Motor neuron (in vitro differentiated cells): ENCODE measurements at regions not wholly inside any gene's neighbourhood (a gene's known extent, or its start where the extent isn't known, plus 50 kb on each side); places are given as distances from the start of the nearest gene placed in this dataset.

ENCODE experiments used
- ATAC-seq, 8 experiments: fragments of 200-7000 bp; cut with Tn5 transposase; replicated peaks in 6 of 8; 2 replicates each; pipeline ENCODE4 v1.8.0; 2021; ENCODE audit warnings: mild to moderate bottlenecking in 8 of 8, moderate library complexity in 8 of 8
- H3K27ac ChIP-seq, 2 donors: fragments of 250-450 bp; sonication (Bioruptor Pico); 2 replicates each; pipeline ENCODE4 v1.9.0; 2021; ENCODE audit warnings: antibody characterized with exemption in 2 of 2, mild to moderate bottlenecking in 2 of 2, moderate library complexity in 1 of 2
- H3K4me1 ChIP-seq, 2 donors: fragments of 250-450 bp; sonication (Bioruptor Pico); replicated peaks in 1 of 2; 2 replicates each; pipeline ENCODE4 v1.6.1; 2021; ENCODE audit warnings: antibody characterized with exemption in 2 of 2, mild to moderate bottlenecking in 2 of 2, moderate library complexity in 1 of 2
- H3K4me3 ChIP-seq, 5 donors: fragments of 250-450 bp; sonication (Bioruptor Pico); 2 replicates each; pipeline ENCODE4 v1.9.0; 2021; ENCODE audit warnings: antibody characterized with exemption in 5 of 5, mild to moderate bottlenecking in 5 of 5, moderate library complexity in 4 of 5
- WGBS, 10 experiments: fragments of 450-650 bp; shearing (Covaris generic); methylation state at CpG; one replicate each; pipeline ENCODE4 v1.0.0; 2022; 5-methylcytosine and 5-hydroxymethylcytosine counted together
- in situ Hi-C, 9 experiments: fragments of 400-800 bp; cut with MboI; loops; one replicate each; pipeline ENCODE4 v1.15.0; 2021; ENCODE audit warnings: low sequenced_read_pairs in 9 of 9, low pct_unique_long_range_greater_than_20kb in 2 of 9; ENCODE audit not compliant: unreplicated experiment in 9 of 9

DNA sequence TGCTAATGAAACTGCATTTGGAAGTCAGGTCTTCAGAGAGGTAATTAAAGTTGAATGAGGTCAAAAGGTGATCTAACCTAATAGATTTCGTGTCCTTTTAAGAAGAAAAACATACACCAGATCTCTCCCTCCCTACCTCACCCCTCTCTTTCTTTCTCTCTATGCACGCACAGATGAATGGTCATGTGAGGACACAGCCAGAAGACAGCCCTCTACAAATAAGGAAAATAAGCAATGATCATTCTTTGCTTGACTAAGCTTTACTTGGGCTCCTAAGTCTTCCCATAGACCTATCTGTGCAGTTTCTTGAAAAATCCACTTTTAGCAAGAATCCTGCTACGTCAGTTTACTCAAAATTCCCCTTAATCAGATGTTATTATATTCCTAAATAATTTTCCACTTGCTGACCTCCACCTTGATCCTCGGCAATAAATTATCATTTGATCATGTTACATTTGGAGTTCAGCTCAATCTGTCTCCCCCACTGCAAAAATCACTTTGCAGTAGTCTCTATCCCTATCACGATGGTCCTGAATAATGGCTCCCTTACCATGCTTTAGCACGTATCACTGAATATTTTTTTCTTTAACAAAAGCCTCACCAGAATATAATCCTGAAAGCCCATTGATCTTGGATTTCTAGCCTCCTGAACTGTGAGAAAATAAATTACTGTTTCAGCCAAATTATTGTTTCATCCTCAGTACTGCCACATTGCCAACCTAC, 527.3 kb downstream of the GABRG1 start:
- in situ Hi-C loops = no loop called here
- no peak overlapping the region for H3K27ac ChIP-seq
- 0 to 90% (median 53%) methylated on average over 1 to 6 of the region's 6 CpGs for WGBS, 10 experiments
- H3K4me3 ChIP-seq = no peak overlapping the region
- peak in 2 of 8 experiments; percentile 68 to 70 for ATAC-seq
- peaks cover 0 to 9% of the 10 kb centered on the region in 2 donors for H3K4me1 ChIP-seq

DNA sequence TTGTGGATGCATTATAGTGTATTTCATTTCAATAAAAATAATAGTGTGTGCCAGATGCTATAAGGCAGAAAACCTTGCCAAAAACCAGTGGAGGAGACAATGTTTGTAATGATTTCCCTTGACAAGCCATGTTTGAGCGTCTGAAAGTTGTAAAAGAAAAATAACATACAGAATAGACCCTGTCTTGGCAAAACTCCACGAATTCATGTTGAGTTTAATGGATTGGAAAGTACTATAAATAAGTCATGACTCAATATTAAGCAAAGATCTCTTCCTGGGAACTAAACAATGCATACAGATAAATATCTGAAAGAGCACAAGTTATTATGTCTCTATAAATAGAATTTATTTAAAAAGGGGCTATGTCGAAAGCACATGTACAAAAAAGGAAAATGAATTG, 543.5 kb downstream of the GABRG1 start:
- peak in 5 of 8 experiments; percentile 40 to 56 (median 48) for ATAC-seq
- 0 to 85% (median 50%) methylated on average over 1 to 3 of the region's 3 CpGs; no CpG with 5 or more reads in 1 of the 10 experiments for WGBS, 10 experiments

DNA sequence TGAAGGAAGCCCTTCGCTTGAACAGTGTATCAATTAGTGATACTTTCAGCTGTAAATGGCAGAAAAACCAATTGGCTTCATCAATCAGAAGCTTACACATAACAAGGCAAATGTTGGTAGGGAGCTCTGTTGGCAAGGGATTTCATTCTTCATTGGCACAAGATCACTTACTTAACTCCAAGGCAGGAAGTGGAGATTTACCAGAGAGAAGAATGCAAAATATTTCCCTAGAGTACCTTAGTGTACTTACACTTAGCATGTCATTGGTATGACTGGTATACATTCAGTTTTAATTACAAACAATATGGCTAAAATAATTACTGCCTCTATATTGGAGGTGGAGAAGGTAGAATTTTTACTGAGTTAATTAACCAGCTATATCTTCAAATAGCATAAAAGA, 545.0 kb downstream of the GABRG1 start:
- ATAC-seq = no peak
- WGBS, 10 experiments = 29 to 100% (median 83%) methylated on average over 1 of the region's 1 CpG; no CpG with 5 or more reads in 5 of the 10 experiments
- no peak overlapping the region for H3K27ac ChIP-seq
- in situ Hi-C loops = no loop called here
- peaks cover 0 to 3% of the 10 kb centered on the region in 2 donors for H3K4me1 ChIP-seq
- no peak overlapping the region for H3K4me3 ChIP-seq

More for the DNA sequence above, 543.5 kb downstream of the GABRG1 start:
- in situ Hi-C loops = no loop called here
- Histone ChIP-seq H3K27ac (no peak overlapping the region), H3K4me3 (no peak overlapping the region), H3K4me1 (peaks cover 0 to 3% of the 10 kb centered on the region in 2 donors)

DNA sequence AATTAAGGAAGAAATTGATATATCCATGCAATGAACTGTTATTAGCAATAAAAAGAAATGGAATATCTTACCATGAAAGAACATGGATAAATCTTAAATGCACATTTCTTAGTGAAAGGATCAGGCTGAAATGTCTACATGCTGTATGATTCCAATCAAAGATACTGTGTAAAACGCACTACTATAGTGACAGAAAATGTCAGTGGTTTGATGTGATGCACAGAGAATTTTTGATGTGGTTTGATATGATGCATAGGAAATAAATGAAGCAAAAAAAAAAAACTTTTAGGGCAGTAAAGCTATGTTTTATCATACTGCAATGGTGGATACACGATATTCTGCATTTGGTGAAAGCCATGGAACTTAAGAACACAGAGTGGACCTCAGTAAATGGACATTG, 547.6 kb downstream of the GABRG1 start:
- Histone ChIP-seq H3K27ac (no peak overlapping the region), H3K4me1 (peaks cover 0 to 3% of the 10 kb centered on the region in 2 donors), H3K4me3 (no peak overlapping the region)
- no peak for ATAC-seq
- WGBS, 10 experiments = 0 to 100% (median 79%) methylated on average over 1 to 2 of the region's 2 CpGs
- in situ Hi-C loops = no loop called here

DNA sequence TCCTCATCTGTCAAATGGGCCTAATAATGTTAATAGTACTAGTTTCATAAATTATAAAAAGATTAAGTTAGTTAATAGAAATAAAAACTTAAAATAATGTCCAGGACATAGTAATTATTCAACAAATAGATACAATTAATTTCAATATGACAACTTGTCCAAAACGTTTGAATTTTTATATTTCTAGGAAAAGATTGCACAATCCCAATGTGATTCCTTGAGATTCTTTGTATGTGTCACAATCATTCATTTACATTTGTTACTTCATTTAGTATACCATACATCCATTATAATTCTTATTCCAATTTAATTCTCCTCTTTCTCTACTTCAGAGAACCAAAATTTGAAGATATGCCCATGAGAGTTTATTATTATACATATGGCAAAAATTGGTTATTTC, 554.2 kb downstream of the GABRG1 start:
- in situ Hi-C loops = no loop called here
- WGBS, 10 experiments = 0 to 100% (median 60%) methylated on average over 1 of the region's 1 CpG; no CpG with 5 or more reads in 1 of the 10 experiments

DNA sequence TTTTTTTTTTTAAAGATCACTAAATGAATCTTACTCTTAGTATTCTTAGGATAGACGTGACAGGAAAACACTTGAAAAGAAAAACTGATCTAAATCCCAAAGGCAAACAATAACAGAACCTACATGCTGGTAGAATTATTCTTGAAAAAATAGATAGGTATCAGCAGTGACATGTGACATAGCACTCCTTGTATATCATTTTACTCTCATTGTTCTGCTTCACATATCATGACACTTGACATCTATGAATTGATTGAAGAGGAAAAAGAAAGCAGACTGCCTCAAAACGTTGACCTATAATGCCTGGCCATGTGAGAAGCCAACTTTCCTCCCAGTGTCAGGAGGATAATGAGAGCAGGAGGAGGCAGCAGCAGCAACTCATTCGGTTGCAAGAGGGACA, 555.2 kb downstream of the GABRG1 start:
- in situ Hi-C loops = no loop called here
- no peaks in the 10 kb centered on the region for H3K4me1 ChIP-seq
- ATAC-seq = peak in 2 of 8 experiments; percentile 29 to 59
- H3K4me3 ChIP-seq = no peak overlapping the region
- H3K27ac ChIP-seq = no peak overlapping the region
- 0 to 58% (median 50%) methylated on average over 1 to 3 of the region's 3 CpGs; no CpG with 5 or more reads in 1 of the 10 experiments for WGBS, 10 experiments

More for the DNA sequence above, 554.2 kb downstream of the GABRG1 start:
- no peak for ATAC-seq
- Histone ChIP-seq H3K27ac (no peak overlapping the region), H3K4me1 (no peaks in the 10 kb centered on the region), H3K4me3 (no peak overlapping the region)

DNA sequence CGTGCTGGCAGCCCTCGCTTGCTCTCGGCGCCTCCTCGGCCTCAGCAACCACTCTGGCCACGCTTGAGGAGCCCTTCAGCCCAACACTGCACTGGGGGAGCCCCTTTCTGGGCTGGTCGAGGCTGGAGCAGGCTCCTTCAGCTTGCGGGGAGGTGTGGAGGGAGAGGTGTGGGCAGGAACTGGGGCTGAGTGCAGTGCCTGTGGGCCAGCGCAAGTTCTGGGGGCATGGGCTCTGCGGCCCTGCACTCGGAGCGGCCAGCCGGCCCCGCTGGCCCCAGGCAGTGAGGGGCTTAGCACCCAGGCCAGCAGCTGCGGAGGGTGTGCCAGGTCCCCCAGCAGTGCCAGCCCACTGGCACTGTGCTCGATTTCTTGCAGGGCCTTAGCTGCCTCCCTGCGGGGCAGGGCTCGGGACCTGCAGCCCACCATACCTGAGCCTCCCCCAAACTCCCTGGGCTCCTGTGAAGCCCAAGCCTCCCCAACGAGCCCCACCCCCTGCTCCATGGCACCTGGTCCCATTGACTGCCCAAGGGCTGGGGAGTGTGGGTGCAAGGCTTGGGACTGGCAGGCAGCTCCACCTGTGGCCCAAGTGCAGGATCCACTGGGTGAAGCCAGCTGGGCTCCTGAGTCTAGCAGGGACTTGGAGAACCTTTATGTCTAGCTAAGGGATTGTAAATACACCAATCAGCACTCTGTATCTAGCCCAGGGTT, 556.8 kb downstream of the GABRG1 start:
- no peak overlapping the region for H3K4me3 ChIP-seq
- no peaks in the 10 kb centered on the region for H3K4me1 ChIP-seq
- no peak for ATAC-seq
- H3K27ac ChIP-seq = no peak overlapping the region
- in situ Hi-C loops = no loop called here
- WGBS, 10 experiments = 19 to 81% (median 48%) methylated on average over 1 to 8 of the region's 19 CpGs; no CpG with 5 or more reads in 1 of the 10 experiments

DNA sequence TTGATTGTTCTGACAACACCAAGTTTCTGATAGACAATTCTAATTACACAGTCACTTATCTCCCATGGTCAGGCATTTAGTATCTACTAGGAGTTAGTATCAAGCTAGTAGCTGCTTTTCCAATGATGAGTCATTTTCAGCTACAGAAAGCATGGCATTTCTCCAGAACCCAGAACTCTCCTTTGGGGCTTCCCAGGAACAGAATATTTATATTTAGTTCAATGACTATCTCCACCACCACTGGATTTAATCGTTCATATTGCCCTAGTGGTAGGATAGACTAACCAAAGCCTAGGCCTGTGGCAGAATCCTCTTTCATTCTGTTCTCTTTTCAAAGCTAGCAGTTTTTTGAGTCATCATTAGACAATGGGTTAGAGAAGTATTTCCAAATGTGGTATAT, 569.4 kb downstream of the GABRG1 start:
- no peak for ATAC-seq
- peaks cover 2 to 6% of the 10 kb centered on the region in 2 donors for H3K4me1 ChIP-seq
- in situ Hi-C loops = no loop called here
- no peak overlapping the region for H3K27ac ChIP-seq
- 11 to 89% (median 83%) methylated on average over 1 of the region's 1 CpG; no CpG with 5 or more reads in 4 of the 10 experiments for WGBS, 10 experiments
- H3K4me3 ChIP-seq = no peak overlapping the region

DNA sequence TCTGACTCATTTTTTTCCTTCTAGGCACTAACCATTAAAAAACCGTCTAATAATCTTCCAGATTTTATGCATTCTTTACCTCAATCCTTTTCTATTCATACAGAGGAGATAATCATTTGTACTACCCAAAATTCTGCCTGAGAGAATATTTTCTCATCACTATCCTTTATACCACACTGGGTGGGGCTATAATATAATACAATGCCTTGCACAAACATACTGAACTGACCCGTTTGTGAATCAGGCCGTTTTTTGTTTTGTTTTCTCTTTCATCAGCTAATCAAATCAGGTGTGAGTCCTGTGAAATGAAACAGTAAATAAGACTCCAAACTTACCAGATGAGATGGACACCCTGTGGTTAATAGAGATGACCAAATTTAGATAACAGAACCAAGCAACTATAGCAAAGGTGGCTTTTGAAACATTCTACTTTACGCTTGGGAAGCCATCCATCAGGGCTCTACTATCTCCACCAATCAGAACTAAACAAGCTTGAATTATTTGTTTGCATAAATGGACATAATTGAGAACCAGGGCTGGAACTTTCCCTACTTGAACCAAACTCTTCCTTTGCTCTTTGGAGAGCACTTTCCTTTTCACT, 573.0 kb downstream of the GABRG1 start:
- WGBS, 10 experiments = 19 to 84% (median 49%) methylated on average over 3 to 4 of the region's 4 CpGs; no CpG with 5 or more reads in 2 of the 10 experiments
- in situ Hi-C loops = no loop called here
- no peak overlapping the region for H3K27ac ChIP-seq
- no peak overlapping the region for H3K4me3 ChIP-seq
- H3K4me1 ChIP-seq = peaks cover 2 to 6% of the 10 kb centered on the region in 2 donors
- peak in 1 of 8 experiments; percentile 58 for ATAC-seq

DNA sequence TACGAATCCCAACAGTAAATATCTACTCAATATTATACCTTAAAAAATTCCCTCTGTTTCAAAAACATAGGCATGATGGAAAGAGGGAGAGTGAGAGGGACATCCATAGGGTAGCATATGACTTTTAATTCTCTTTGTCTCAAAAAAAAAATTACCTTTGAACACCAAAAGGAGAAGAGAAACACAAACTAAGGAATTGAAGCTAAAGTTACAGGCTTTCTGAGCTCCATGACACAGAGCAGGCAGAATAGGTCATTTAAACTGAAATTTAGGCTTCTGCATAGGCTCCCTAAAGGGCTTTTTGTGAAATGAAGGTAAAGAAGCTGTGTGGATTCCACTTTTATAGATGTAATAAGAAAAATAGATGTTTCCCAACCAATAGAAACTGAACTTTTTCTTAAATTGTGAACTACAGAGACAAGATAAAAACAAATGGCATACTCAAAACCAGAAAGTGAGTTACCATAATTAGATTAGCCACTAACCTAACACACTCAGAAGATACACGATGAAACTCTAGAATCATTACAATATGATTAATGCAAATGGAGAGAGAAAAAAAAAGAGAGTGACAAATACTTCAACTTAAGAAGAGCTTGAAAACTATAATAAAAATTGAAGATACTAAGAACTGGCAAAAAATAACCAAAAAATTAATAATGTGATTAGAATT, 584.6 kb downstream of the GABRG1 start:
- in situ Hi-C loops = no loop called here
- no peak overlapping the region for H3K27ac ChIP-seq
- ATAC-seq = no peak
- WGBS, 10 experiments = 0 to 100% (median 80%) methylated on average over 1 to 2 of the region's 2 CpGs
- H3K4me1 ChIP-seq = no peaks in the 10 kb centered on the region
- no peak overlapping the region for H3K4me3 ChIP-seq

DNA sequence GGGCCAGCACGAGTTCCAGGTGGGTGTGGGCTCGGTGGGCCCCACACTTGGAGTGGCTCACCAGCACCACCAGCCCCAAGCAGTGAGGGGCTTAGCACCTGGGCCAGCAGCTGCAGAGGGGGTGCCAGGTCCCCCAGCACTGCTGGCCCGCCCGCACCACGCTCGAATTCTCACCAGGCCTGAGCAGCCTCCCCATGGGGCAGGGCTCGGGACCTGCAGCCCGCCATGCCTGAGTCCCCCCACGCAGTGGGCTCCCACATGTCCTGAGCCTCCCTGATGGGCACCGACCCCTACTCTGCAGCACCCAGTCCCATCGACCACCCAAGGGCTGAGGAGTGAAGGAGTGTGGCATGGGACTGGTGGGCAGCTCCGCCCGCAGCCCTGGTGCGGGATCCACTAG, 593.4 kb downstream of the GABRG1 start:
- WGBS, 10 experiments = 0 to 100% (median 58%) methylated on average over 1 to 5 of the region's 14 CpGs; no CpG with 5 or more reads in 6 of the 10 experiments
- H3K27ac ChIP-seq = no peak overlapping the region
- in situ Hi-C loops = no loop called here
- no peak overlapping the region for H3K4me3 ChIP-seq
- no peaks in the 10 kb centered on the region for H3K4me1 ChIP-seq
- no peak for ATAC-seq

DNA sequence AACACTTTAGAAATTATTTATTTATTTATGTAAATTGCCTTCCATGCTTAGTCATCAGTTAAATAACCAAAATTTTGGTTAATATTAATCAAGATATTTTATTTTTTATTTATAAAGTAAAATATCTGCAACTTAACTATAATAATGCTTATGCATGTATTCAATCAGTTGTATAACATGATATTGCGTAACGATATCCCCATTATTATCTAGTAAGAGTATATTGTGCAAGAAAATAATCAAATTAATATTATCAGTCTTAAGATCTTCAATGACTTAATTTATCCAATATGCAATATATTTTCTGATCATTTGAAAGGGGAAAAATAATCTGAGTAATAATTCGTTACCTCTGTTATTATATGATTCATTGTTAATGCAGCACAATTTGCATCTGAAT, 596.7 kb downstream of the GABRG1 start:
- no peak for ATAC-seq
- H3K4me1 ChIP-seq = no peaks in the 10 kb centered on the region
- 0 to 100% (median 93%) methylated on average over 1 to 3 of the region's 3 CpGs for WGBS, 10 experiments
- no peak overlapping the region for H3K27ac ChIP-seq
- in situ Hi-C loops = no loop called here
- no peak overlapping the region for H3K4me3 ChIP-seq

DNA sequence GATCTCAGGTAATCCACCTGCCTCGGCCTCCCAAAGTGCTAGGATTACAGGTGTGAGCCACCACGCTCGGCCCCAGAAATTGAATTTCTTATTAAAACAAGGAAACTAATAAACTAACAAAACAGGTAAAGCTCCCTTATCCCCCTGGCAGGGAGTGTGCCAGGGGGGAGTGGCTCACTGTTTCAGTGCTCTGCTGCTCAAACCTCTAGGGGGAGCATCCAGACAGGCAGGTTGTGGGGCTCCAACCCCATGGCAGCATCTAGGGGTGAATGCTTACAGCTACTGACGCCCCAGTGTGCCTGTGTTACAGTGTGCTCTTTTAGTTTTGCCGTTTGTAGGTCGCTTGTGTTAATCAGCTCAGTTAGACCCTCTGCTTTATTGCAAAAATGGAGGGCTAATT, 605.0 kb downstream of the GABRG1 start:
- in situ Hi-C loops = no loop called here
- WGBS, 10 experiments = 0 to 100% (median 62%) methylated on average over 1 to 3 of the region's 6 CpGs; no CpG with 5 or more reads in 4 of the 10 experiments
- no peak overlapping the region for H3K27ac ChIP-seq
- H3K4me3 ChIP-seq = no peak overlapping the region
- no peak for ATAC-seq
- H3K4me1 ChIP-seq = peaks cover 0 to 22% of the 10 kb centered on the region in 2 donors
